Fibroblast of skin of right quadriceps (primary cell): ENCODE measurements at regions not wholly inside any gene's neighbourhood (a gene's known extent, or its start where the extent isn't known, plus 50 kb on each side); places are given as distances from the start of the nearest gene placed in this dataset.
"Not testable (repeated sequence)": the region's sequence is repeated elsewhere in the genome, so short reads cannot be mapped to it uniquely, and the experiment has no call there.

Experiments used
- DNase-seq: peaks from one replicate; pipeline ENCODE4 v3.0.0-alpha.2; 2013

GRCh38 chr11:134719940-134720690, 308.1 kb upstream of the B3GAT1 start:
- DNase-seq = not testable (repeated sequence)

- DNase-seq = no peak
Observed at GRCh38 chr11:134719397-134719796, 307.4 kb upstream of the B3GAT1 start.

GRCh38 chr11:134716582-134716981, 304.5 kb upstream of the B3GAT1 start:
- no peak for DNase-seq

GRCh38 chr11:134714021-134714656, 302.1 kb upstream of the B3GAT1 start:
- DNase-seq = no peak

- no peak for DNase-seq
Observed at GRCh38 chr11:134712228-134713145, 300.4 kb upstream of the B3GAT1 start.

GRCh38 chr11:134711588-134711987, 299.5 kb upstream of the B3GAT1 start:
- DNase-seq = no peak

GRCh38 chr11:134710861-134711407, 298.9 kb upstream of the B3GAT1 start:
- DNase-seq = no peak

- DNase-seq = no peak
Observed at GRCh38 chr11:134705858-134706257, 293.8 kb upstream of the B3GAT1 start.

GRCh38 chr11:134702827-134703226, 290.8 kb upstream of the B3GAT1 start:
- no peak for DNase-seq

GRCh38 chr11:134701564-134702165, 289.6 kb upstream of the B3GAT1 start:
- DNase-seq = no peak

GRCh38 chr11:134700101-134700640, 288.1 kb upstream of the B3GAT1 start:
- DNase-seq = no peak

- DNase-seq = no peak
Observed at GRCh38 chr11:134696455-134696854, 284.4 kb upstream of the B3GAT1 start.

- peak; percentile 41 for DNase-seq
Observed at GRCh38 chr11:134691985-134692384, 279.9 kb upstream of the B3GAT1 start.

- DNase-seq = no peak
Observed at GRCh38 chr11:134691295-134691873, 279.3 kb upstream of the B3GAT1 start.

- no peak for DNase-seq
Observed at GRCh38 chr11:134689886-134690285, 277.8 kb upstream of the B3GAT1 start.

- no peak for DNase-seq
Observed at GRCh38 chr11:134687548-134687947, 275.5 kb upstream of the B3GAT1 start.

- DNase-seq = no peak
Observed at GRCh38 chr11:134686460-134687061, 274.5 kb upstream of the B3GAT1 start.

- DNase-seq = no peak
Observed at GRCh38 chr11:134685793-134686380, 273.8 kb upstream of the B3GAT1 start.

- no peak for DNase-seq
Observed at GRCh38 chr11:134684576-134684975, 272.5 kb upstream of the B3GAT1 start.

- DNase-seq = no peak
Observed at GRCh38 chr11:134683860-134684259, 271.8 kb upstream of the B3GAT1 start.

- no peak for DNase-seq
Observed at GRCh38 chr11:134682577-134682976, 270.5 kb upstream of the B3GAT1 start.
